ENCODE measurements at regions not wholly inside any gene's neighbourhood (a gene's known extent, or its start where the extent isn't known, plus 50 kb on each side); places are given as distances from the start of the nearest gene placed in this dataset.

DNA sequence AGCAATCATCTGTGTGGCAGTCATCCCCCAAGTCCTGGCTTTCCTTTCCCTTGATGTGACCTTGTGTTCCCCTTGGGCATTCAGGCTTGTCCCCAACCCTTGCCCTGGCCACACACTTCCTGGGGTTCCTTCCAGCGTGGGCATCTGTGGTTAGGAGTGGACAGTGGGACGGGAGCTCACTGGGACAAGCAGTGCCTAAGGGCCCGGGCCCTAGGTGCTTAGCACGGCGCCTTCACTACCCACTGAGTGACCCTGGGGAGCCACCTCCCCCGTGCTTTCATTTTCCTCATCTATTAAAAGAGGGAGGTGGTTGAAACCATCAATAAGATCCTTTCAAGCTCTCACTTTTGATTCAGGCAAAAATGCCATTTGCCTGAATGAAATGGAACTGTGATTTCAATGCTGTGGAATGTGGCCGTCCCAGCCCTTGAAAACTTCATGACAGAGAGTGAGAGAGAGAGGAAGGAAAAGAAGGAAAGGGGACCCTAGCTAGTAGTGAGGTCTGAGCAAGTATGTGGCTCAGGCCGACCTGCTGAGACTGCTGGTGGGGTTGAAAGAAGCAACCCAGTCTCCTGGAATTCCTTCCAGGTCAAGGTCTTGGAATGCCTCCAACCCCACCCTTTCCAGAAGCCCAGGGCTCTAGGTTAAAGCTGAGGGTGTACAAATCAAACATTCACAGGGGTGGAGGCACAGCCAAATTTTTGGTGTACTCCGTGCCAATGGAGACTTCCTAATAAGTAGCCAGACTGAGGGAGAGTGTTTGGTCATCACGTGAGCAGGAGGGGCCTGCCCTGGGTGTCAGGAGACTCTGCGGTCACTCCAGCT is 302.9 kb downstream of the TLE3 start:
- TF ChIP-seq, protein P1, sequence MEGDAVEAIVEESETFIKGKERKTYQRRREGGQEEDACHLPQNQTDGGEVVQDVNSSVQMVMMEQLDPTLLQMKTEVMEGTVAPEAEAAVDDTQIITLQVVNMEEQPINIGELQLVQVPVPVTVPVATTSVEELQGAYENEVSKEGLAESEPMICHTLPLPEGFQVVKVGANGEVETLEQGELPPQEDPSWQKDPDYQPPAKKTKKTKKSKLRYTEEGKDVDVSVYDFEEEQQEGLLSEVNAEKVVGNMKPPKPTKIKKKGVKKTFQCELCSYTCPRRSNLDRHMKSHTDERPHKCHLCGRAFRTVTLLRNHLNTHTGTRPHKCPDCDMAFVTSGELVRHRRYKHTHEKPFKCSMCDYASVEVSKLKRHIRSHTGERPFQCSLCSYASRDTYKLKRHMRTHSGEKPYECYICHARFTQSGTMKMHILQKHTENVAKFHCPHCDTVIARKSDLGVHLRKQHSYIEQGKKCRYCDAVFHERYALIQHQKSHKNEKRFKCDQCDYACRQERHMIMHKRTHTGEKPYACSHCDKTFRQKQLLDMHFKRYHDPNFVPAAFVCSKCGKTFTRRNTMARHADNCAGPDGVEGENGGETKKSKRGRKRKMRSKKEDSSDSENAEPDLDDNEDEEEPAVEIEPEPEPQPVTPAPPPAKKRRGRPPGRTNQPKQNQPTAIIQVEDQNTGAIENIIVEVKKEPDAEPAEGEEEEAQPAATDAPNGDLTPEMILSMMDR (conservative IDR thresholded peaks at IDR 0.05): no peak
- no peak overlapping the region for H3K4me3 Mint-ChIP-seq
- DNase-seq (ENCODE audit: low read depth, low spot score): no peak
- H3K27me3 Mint-ChIP-seq (ENCODE audit: low read depth): peaks cover 5% of the 10 kb centered on the region
- no peaks in the 10 kb centered on the region for H3K36me3 Mint-ChIP-seq (ENCODE audit: low read depth)
- H3K27ac Mint-ChIP-seq (ENCODE audit: unreplicated experiment): peak overlapping the region; percentile 67
- H3K4me1 Mint-ChIP-seq: peaks cover 11% of the 10 kb centered on the region
- peaks cover 4% of the 10 kb centered on the region for H3K9me3 Mint-ChIP-seq

GRCh38 chr15:69795601-69796000 is 302.1 kb downstream of the TLE3 start:
- H3K27me3 Mint-ChIP-seq (ENCODE audit: low read depth): peaks cover 3% of the 10 kb centered on the region
- no peak overlapping the region for H3K4me3 Mint-ChIP-seq
- TF ChIP-seq, protein P1 (conservative IDR thresholded peaks at IDR 0.05): no peak
- H3K4me1 Mint-ChIP-seq: peaks cover 11% of the 10 kb centered on the region
- H3K9me3 Mint-ChIP-seq: peaks cover 4% of the 10 kb centered on the region
- no peak overlapping the region for H3K27ac Mint-ChIP-seq (ENCODE audit: unreplicated experiment)
- no peaks in the 10 kb centered on the region for H3K36me3 Mint-ChIP-seq (ENCODE audit: low read depth)
- DNase-seq (ENCODE audit: low read depth, low spot score): no peak

DNA sequence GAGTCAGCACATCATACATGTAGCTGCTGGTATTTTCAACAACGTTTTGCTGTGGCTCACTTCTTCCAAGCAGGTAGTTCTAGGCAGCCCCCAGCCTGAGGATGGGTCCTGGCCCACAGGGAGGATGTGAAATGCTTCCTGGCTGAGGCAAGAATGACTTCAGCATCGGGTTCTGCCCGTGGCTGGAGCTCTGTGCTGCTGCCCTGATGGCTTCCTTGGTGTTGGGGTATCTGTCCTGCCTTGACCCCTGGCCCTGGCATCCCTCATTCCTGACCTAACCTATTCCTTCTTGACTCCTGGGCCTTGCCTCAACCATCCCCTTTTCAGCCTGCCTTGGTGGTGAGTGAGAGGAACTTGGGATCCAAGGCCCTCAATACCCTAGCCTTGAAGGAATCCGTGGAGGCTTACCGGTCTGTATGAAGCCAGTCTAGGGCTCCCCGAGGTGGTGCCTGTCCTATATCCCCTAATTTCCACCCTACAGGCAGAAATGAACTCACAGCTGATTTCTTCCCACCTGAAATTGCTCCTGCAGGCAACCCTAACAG is 300.6 kb downstream of the TLE3 start:
- Mint-ChIP-seq H3K4me1 (peaks cover 11% of the 10 kb centered on the region), H3K27ac (ENCODE audit: unreplicated experiment) (no peak overlapping the region), H3K27me3 (ENCODE audit: low read depth) (peaks cover 4% of the 10 kb centered on the region), H3K36me3 (ENCODE audit: low read depth) (no peaks in the 10 kb centered on the region), H3K9me3 (no peaks in the 10 kb centered on the region), H3K4me3 (no peak overlapping the region)
- TF ChIP-seq, protein P1 (conservative IDR thresholded peaks at IDR 0.05): no peak
- DNase-seq (ENCODE audit: low read depth, low spot score): no peak

DNA sequence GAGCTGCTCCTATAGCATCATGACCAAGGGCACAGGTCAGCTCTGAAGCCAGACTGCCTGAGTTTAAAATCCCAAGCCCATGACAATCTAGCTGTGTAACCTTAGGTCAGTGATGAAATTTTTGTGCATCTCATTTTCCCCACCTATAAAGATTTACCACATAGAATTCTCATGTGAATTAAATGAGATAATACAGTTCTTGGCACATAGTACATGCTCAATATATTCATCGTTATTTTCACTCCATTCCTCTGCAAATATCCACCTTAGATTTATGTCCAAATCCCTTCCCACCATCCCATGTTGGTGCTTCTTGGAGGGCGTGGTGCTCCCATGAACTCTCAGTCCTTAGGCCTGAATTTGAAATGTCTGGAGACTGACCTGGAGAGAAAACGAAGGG is 300.1 kb downstream of the TLE3 start:
- TF ChIP-seq, protein P1 (conservative IDR thresholded peaks at IDR 0.05): no peak
- H3K4me1 Mint-ChIP-seq: peaks cover 11% of the 10 kb centered on the region
- no peak overlapping the region for H3K27ac Mint-ChIP-seq (ENCODE audit: unreplicated experiment)
- H3K36me3 Mint-ChIP-seq (ENCODE audit: low read depth): no peaks in the 10 kb centered on the region
- H3K9me3 Mint-ChIP-seq: no peaks in the 10 kb centered on the region
- H3K4me3 Mint-ChIP-seq: no peak overlapping the region
- peaks cover 4% of the 10 kb centered on the region for H3K27me3 Mint-ChIP-seq (ENCODE audit: low read depth)
- no peak for DNase-seq (ENCODE audit: low read depth, low spot score)

DNA sequence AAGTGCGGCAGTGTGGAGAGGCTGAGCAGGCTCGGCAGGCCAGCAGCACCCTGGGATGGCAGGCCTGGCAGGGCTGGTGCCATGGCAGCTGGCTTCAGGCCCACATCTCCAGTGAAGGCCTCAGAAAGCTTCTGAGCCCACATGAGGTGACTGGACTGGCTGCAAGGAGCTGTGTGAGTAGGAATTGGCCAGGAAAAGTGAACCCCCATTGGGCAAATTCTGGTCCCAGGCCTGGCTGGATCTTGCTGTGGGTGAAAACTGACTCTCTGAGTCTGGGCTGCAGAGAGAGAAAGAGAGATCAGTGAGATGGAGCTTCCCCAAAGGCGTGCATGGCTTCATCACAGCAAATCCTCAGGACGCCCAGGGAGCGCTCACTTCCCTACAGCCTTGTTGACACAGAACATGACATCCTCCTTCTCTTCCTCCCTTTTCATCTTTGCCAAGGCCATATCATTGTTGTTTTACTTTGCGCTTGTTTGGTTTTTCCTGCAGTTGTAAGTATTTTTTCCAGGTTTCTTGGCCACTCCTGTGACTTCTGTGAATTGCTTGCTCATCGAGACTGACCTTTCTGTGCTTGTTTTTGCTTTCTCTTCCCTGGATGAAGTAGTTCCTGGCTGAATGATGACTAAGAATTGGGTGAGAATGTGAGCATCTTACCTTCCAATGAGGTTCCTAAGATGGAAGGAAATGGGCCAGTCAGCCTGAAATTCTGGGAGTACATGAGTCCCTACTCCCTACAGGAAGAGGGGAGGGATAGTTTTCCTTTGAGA is 299.1 kb downstream of the TLE3 start:
- Mint-ChIP-seq H3K4me1 (peaks cover 9% of the 10 kb centered on the region), H3K9me3 (no peaks in the 10 kb centered on the region), H3K36me3 (ENCODE audit: low read depth) (no peaks in the 10 kb centered on the region), H3K27me3 (ENCODE audit: low read depth) (peaks cover 4% of the 10 kb centered on the region), H3K4me3 (no peak overlapping the region), H3K27ac (ENCODE audit: unreplicated experiment) (no peak overlapping the region)
- TF ChIP-seq, protein P1 (conservative IDR thresholded peaks at IDR 0.05): no peak
- no peak for DNase-seq (ENCODE audit: low read depth, low spot score)
